ENCODE measurements at regions not wholly inside any gene's neighbourhood (a gene's known extent, or its start where the extent isn't known, plus 50 kb on each side); places are given as distances from the start of the nearest gene placed in this dataset.

DNA sequence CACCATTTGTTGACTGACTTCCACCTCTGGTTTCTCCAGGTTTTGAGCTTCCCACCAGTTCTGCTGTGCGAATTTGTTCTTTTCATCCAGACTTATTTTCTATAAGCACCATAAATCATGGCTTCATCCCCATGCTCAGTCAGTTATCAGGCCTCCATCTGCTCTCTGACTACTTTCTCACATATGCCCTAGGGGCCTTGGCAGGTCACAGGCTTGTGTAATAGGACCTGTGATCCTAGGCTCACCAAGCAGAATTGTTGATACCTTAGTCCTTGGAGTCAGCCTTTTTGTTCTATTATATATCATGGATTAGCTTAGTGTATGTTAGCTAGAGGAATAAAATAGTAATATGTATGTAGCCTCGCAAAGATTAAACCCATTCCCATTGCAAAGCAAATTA lies 284.2 kb upstream of the TANK start:
- TF ChIP-seq GATA3 (IDR thresholded peaks at IDR 0.05; ENCODE audit: low read depth, low read length) (no peak), GATA2 (IDR thresholded peaks at IDR 0.05; ENCODE audit: low read depth, low read length) (peak; percentile 67)
